ENCODE measurements at regions not wholly inside any gene's neighbourhood (a gene's known extent, or its start where the extent isn't known, plus 50 kb on each side); places are given as distances from the start of the nearest gene placed in this dataset.

DNA sequence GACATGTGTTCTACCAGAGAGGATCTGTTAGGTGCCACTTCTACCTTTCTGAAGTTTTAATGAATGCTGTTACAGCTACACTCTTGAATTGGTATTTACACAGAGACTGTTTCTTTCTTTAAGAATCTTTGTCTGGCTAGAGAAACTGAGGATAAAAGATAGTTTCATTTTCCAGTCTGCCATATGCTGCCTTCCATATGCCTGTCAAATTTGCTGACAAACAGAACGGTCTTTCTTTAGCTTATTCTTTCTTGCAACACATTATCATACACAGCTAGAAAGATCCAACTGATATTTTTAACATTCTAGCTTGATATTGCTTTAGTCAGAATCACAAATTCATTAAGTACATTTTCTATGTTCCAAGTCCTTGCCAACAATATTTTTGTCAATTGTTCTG is 409.8 kb upstream of the CELF4 start:
- in situ Hi-C loops (cut with MboI) (no loop called here), intact Hi-C loops (cut with micrococcal nuclease; ENCODE audit: unreplicated experiment) (no loop called here)
- no peak for DNase-seq (ENCODE audit: low read depth, low spot score)
- ChIA-PET SMC1A (ENCODE audit: uncharacterized antibody, unreplicated experiment) (no interaction called here), RAD21 (ENCODE audit: unreplicated experiment) (no interaction called here), POLR2A (no interaction called here), CTCF (interaction anchor here (0.8 kb wide), 1 partner anchor 9 kb away, joined by 3 read pairs; no protein-coding TSS in a partner anchor)
- H2AFZ ChIP-seq (ENCODE audit: control insufficient read depth, low read depth, low read length) = no peak overlapping the region
- BruUV-seq (replicated peaks) = no TSS peak
- H3K9ac ChIP-seq (ENCODE audit: control insufficient read depth, insufficient read depth, low read length) = no peak overlapping the region
- no peak overlapping the region for H3K4me3 ChIP-seq
- WGBS (ENCODE audit: insufficient coverage, insufficient replicate concordance, low lambda C conversion rate, missing lambda C conversion rate) = 0% methylated on average over 1 of the region's 1 CpG
- ATAC-seq = no peak
- FAIRE-seq = no peak
- H3K27me3 ChIP-seq (replicated peaks in 1 of 2; ENCODE audit: control insufficient read depth in 2 of 2, insufficient read depth in 2 of 2, low read length in 1 of 2) = no peaks in the 10 kb centered on the region
- no peaks in the 10 kb centered on the region for H4K20me1 ChIP-seq (ENCODE audit: control insufficient read depth, insufficient read depth)
- H3K4me1 ChIP-seq (ENCODE audit: control insufficient read depth, insufficient read depth, low read length) = no peaks in the 10 kb centered on the region
- H3K9me3 ChIP-seq (replicated peaks; ENCODE audit: control insufficient read depth, insufficient read depth, low read length) = no peaks in the 10 kb centered on the region; the same call in 2 of the 3 replicates
- H3K4me2 ChIP-seq (ENCODE audit: control insufficient read depth, insufficient read depth) = no peak overlapping the region
- H3K27ac ChIP-seq (ENCODE audit: control insufficient read depth, insufficient read depth) = no peak overlapping the region
- no peaks in the 10 kb centered on the region for H3K36me3 ChIP-seq (ENCODE audit: control insufficient read depth in 2 of 2, insufficient read depth in 2 of 2, low read length in 1 of 2)
- TF ChIP-seq PAX8 (IDR thresholded peaks at IDR 0.05) (no peak), IRF4 (IDR thresholded peaks at IDR 0.05; ENCODE audit: low read depth, low read length) (no peak), MEF2B (IDR thresholded peaks at IDR 0.05; ENCODE audit: partially characterized antibody, poor library complexity, severe bottlenecking) (no peak), STAT3 (IDR thresholded peaks at IDR 0.05; ENCODE audit: low read depth, low read length) (no peak), FOS (IDR thresholded peaks at IDR 0.05; ENCODE audit: borderline replicate concordance, extremely low read depth, insufficient read length) (no peak), CHD1 (IDR thresholded peaks at IDR 0.05; ENCODE audit: low read depth, low read length) (no peak), EED (IDR thresholded peaks at IDR 0.05; ENCODE audit: low read depth) (no peak), MYB (IDR thresholded peaks at IDR 0.05; ENCODE audit: borderline replicate concordance, low read depth, low read length) (no peak), CREM (IDR thresholded peaks at IDR 0.05; ENCODE audit: low read depth) (no peak), TAF1 (IDR thresholded peaks at IDR 0.05; ENCODE audit: borderline replicate concordance, low read depth, low read length) (no peak), SREBF1 (IDR thresholded peaks at IDR 0.05; ENCODE audit: low read length) (no peak), RBBP5 (conservative IDR thresholded peaks at IDR 0.05) (no peak), POLR2AphosphoS2 (IDR thresholded peaks at IDR 0.05; ENCODE audit: low read depth, low read length) (no peak), ESRRA (IDR thresholded peaks at IDR 0.05; ENCODE audit: low read length) (no peak), DPF2 (IDR thresholded peaks at IDR 0.05) (no peak)
- TF ChIP-seq, protein P1, sequence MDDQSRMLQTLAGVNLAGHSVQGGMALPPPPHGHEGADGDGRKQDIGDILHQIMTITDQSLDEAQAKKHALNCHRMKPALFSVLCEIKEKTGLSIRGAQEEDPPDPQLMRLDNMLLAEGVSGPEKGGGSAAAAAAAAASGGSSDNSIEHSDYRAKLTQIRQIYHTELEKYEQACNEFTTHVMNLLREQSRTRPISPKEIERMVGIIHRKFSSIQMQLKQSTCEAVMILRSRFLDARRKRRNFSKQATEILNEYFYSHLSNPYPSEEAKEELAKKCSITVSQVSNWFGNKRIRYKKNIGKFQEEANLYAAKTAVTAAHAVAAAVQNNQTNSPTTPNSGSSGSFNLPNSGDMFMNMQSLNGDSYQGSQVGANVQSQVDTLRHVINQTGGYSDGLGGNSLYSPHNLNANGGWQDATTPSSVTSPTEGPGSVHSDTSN (IDR thresholded peaks at IDR 0.05; ENCODE audit: insufficient replicate concordance, low read depth, low read length) = no peak
- H3K79me2 ChIP-seq (ENCODE audit: control insufficient read depth, insufficient read depth, low read length) = no peaks in the 10 kb centered on the region

Measured in GM12878 (cell line).